GM18517 (cell line): ENCODE measurements at regions not wholly inside any gene's neighbourhood (a gene's known extent, or its start where the extent isn't known, plus 50 kb on each side); places are given as distances from the start of the nearest gene placed in this dataset.
A peak's percentile ranks its signal among the peaks of the same experiment; 100 is the strongest.
"Not testable (repeated sequence)": the region's sequence is repeated elsewhere in the genome, so short reads cannot be mapped to it uniquely, and the experiment has no call there.

Experiments used
- ATAC-seq: cut with Tn5 transposase; IDR thresholded peaks from one replicate; pipeline ENCODE4 v1.9.1; 2021; ENCODE audit warnings: mild to moderate bottlenecking, moderate library complexity; ENCODE audit not compliant: unreplicated experiment

GRCh38 chr4:122973465-122973864, 51.1 kb upstream of the NUDT6 start:
- ATAC-seq = no peak

GRCh38 chr4:122976111-122976510, 53.7 kb upstream of the NUDT6 start:
- no peak for ATAC-seq

- ATAC-seq = no peak
Observed at GRCh38 chr4:122977103-122977502, 54.7 kb upstream of the NUDT6 start.

GRCh38 chr4:122978109-122978508, 55.7 kb upstream of the NUDT6 start:
- ATAC-seq = no peak

- ATAC-seq = no peak
Observed at GRCh38 chr4:122978789-122979188, 56.4 kb upstream of the NUDT6 start.

- ATAC-seq = no peak
Observed at GRCh38 chr4:122980860-122981259, 58.5 kb upstream of the NUDT6 start.

- ATAC-seq = no peak
Observed at GRCh38 chr4:122988696-122989095, 66.3 kb upstream of the NUDT6 start.

- no peak for ATAC-seq
Observed at GRCh38 chr4:122990891-122991290, 68.5 kb upstream of the NUDT6 start.

GRCh38 chr4:122992057-122992456, 69.7 kb upstream of the NUDT6 start:
- no peak for ATAC-seq

GRCh38 chr4:122992641-122993040, 70.2 kb upstream of the NUDT6 start:
- ATAC-seq = no peak

GRCh38 chr4:122996350-122996749, 74.0 kb upstream of the NUDT6 start:
- no peak for ATAC-seq

GRCh38 chr4:122997463-122998101, 75.2 kb upstream of the NUDT6 start:
- ATAC-seq = peak; percentile 88

GRCh38 chr4:123004079-123004478, 81.7 kb upstream of the NUDT6 start:
- ATAC-seq = not testable (repeated sequence)

- ATAC-seq = not testable (repeated sequence)
Observed at GRCh38 chr4:123005126-123005525, 82.7 kb upstream of the NUDT6 start.

- no peak for ATAC-seq
Observed at GRCh38 chr4:123007679-123008078, 85.3 kb upstream of the NUDT6 start.

GRCh38 chr4:123012416-123012815, 90.0 kb upstream of the NUDT6 start:
- ATAC-seq = not testable (repeated sequence)

GRCh38 chr4:123014038-123014437, 91.6 kb upstream of the NUDT6 start:
- no peak for ATAC-seq

- no peak for ATAC-seq
Observed at GRCh38 chr4:123017078-123017477, 94.7 kb upstream of the NUDT6 start.

GRCh38 chr4:123017636-123018395, 95.4 kb upstream of the NUDT6 start:
- no peak for ATAC-seq

- ATAC-seq = no peak
Observed at GRCh38 chr4:123018396-123018775, 96.0 kb upstream of the NUDT6 start.

- ATAC-seq = no peak
Observed at GRCh38 chr4:123020285-123020684, 97.9 kb upstream of the NUDT6 start.

GRCh38 chr4:123023647-123024046, 101.2 kb upstream of the NUDT6 start:
- no peak for ATAC-seq

- no peak for ATAC-seq
Observed at GRCh38 chr4:123024710-123025109, 102.3 kb upstream of the NUDT6 start.
